HG03280 (cell line): ENCODE measurements at regions not wholly inside any gene's neighbourhood (a gene's known extent, or its start where the extent isn't known, plus 50 kb on each side); places are given as distances from the start of the nearest gene placed in this dataset.

Source experiments
- ATAC-seq: cut with Tn5 transposase; IDR thresholded peaks from one replicate; pipeline ENCODE4 v1.9.1; 2021; ENCODE audit warnings: mild to moderate bottlenecking, moderate library complexity; ENCODE audit not compliant: unreplicated experiment

GRCh38 chr13:99827011-99827772 lies 144.4 kb downstream of the ZIC5 start:
- ATAC-seq, result no peak

- no peak for ATAC-seq
Measured at GRCh38 chr13:99823961-99824360, 147.6 kb downstream of the ZIC5 start.

- no peak for ATAC-seq
Measured at GRCh38 chr13:99822820-99823219, 148.7 kb downstream of the ZIC5 start.

- ATAC-seq, result no peak
Measured at GRCh38 chr13:99821741-99822140, 149.8 kb downstream of the ZIC5 start.

- ATAC-seq, result no peak
Measured at GRCh38 chr13:99819967-99820366, 151.6 kb downstream of the ZIC5 start.

- ATAC-seq, result no peak
Measured at GRCh38 chr13:99816321-99816720, 155.2 kb downstream of the ZIC5 start.

GRCh38 chr13:99813336-99814095 lies 158.1 kb downstream of the ZIC5 start:
- no peak for ATAC-seq

GRCh38 chr13:99812625-99813024 lies 158.9 kb downstream of the ZIC5 start:
- ATAC-seq, result no peak

- no peak for ATAC-seq
Measured at GRCh38 chr13:99811067-99811700, 160.4 kb downstream of the ZIC5 start.

- ATAC-seq, result no peak
Measured at GRCh38 chr13:99809926-99810325, 161.6 kb downstream of the ZIC5 start.

GRCh38 chr13:99809496-99809895 lies 162.1 kb downstream of the ZIC5 start:
- ATAC-seq, result no peak

- no peak for ATAC-seq
Measured at GRCh38 chr13:99808786-99809185, 162.8 kb downstream of the ZIC5 start.

GRCh38 chr13:99806671-99807070 lies 164.9 kb downstream of the ZIC5 start:
- ATAC-seq, result no peak

- ATAC-seq, result no peak
Measured at GRCh38 chr13:99805361-99805760, 166.2 kb downstream of the ZIC5 start.

- no peak for ATAC-seq
Measured at GRCh38 chr13:99803141-99803540, 168.4 kb downstream of the ZIC5 start.

- no peak for ATAC-seq
Measured at GRCh38 chr13:99802416-99802815, 169.2 kb downstream of the ZIC5 start.

- ATAC-seq, result no peak
Measured at GRCh38 chr13:99800951-99801350, 170.6 kb downstream of the ZIC5 start.

- no peak for ATAC-seq
Measured at GRCh38 chr13:99800011-99800410, 171.6 kb downstream of the ZIC5 start.

- no peak for ATAC-seq
Measured at GRCh38 chr13:99798756-99799155, 172.8 kb downstream of the ZIC5 start.

GRCh38 chr13:99797691-99798090 lies 173.9 kb downstream of the ZIC5 start:
- no peak for ATAC-seq

- ATAC-seq, result no peak
Measured at GRCh38 chr13:99796175-99796819, 175.3 kb downstream of the ZIC5 start.
